Body of pancreas (tissue), 4 donors: ENCODE measurements at regions not wholly inside any gene's neighbourhood (a gene's known extent, or its start where the extent isn't known, plus 50 kb on each side); places are given as distances from the start of the nearest gene placed in this dataset.

Source experiments
- CTCF ChIP-seq, 7 experiments: fragments of 450-650 bp in 4 of 7; fragments of 200-600 bp in 3 of 7; sonication (generic) in 3 of 7; IDR thresholded peaks; one replicate each; pipeline ENCODE4 v1.5.1; 2016 to 2019; ENCODE audit warnings: antibody characterized with exemption in 7 of 7
- POLR2A ChIP-seq, 3 donors: fragments of 450-650 bp; IDR thresholded peaks; one replicate each; pipeline ENCODE4 v1.6.1; 2016; ENCODE audit warnings: antibody characterized with exemption in 3 of 3, mild to moderate bottlenecking in 2 of 3

- TF ChIP-seq CTCF (IDR thresholded peaks at IDR 0.05), result no peak
- TF ChIP-seq POLR2A (IDR thresholded peaks at IDR 0.05), result no peak
Observed at GRCh38 chr5:61257421-61257820, 74.6 kb upstream of the ZSWIM6 start.
